ENCODE measurements at regions not wholly inside any gene's neighbourhood (a gene's known extent, or its start where the extent isn't known, plus 50 kb on each side); places are given as distances from the start of the nearest gene placed in this dataset.
A peak's percentile ranks its signal among the peaks of the same experiment; 100 is the strongest.

GRCh38 chr3:144142151-144142840 lies 170.7 kb downstream of the DIPK2A start:
- peak; percentile 60 to 85 for DNase-seq (ENCODE audit: low read depth in 2 of 2)
- Histone ChIP-seq H3K27me3 (ENCODE audit: control insufficient read depth, insufficient read depth, low read length) (no peaks in the 10 kb centered on the region), H3K9ac (ENCODE audit: insufficient read depth, low read length) (no peak overlapping the region), H4K20me1 (ENCODE audit: control insufficient read depth, extremely low read depth, insufficient read depth, low read length) (no peaks in the 10 kb centered on the region), H2AFZ (ENCODE audit: low read length) (peak overlapping the region; percentile 38), H3K36me3 (ENCODE audit: control insufficient read depth, insufficient read depth, low read length) (no peaks in the 10 kb centered on the region), H3K79me2 (ENCODE audit: control insufficient read depth, insufficient read depth, low read length) (no peaks in the 10 kb centered on the region), H3K27ac (ENCODE audit: insufficient read depth, low read length) (peak overlapping the region; percentile 6), H3K4me3 (replicated peaks in 1 of 4; ENCODE audit: control extremely low read depth in 1 of 4, insufficient read depth in 1 of 4, low read depth in 3 of 4, low read length in 4 of 4) (peak overlapping the region in 1 of 4 experiments; percentile 19), H3K4me1 (ENCODE audit: control insufficient read depth, extremely low read depth, insufficient read depth, low read length) (peaks cover 3% of the 10 kb centered on the region), H3K4me2 (ENCODE audit: extremely low read depth, insufficient read depth, low read length) (peak overlapping the region; percentile 70), H3K9me3 (ENCODE audit: control insufficient read depth, insufficient read depth, low read depth, low read length) (no peaks in the 10 kb centered on the region)
- no peak for TF ChIP-seq CTCF (conservative IDR thresholded peaks at IDR 0.05 in 1 of 2, IDR thresholded peaks at IDR 0.05 in 1 of 2; ENCODE audit: low read depth in 1 of 2, low read length in 2 of 2)
- no peak for TF ChIP-seq EZH2 (IDR thresholded peaks at IDR 0.05; ENCODE audit: low read length, missing control alignments)

DNA sequence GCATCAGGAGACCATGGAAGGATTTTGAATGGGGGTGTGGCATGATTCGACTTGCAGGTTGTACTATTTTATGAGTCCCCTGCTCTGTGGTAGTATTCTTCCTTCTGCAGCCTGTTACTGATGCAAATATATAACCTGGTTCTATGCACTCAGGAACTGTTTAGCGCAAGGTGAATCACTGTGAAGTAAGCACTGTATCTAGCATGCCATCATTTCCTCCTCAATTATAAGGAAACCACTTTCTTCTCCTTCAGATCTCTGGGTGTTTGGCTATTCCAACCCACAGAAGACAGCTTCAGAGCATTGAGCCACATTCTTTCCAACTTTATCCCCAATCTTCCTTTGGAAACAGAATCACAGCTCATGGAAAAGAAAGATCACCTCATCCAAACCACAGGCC lies 176.7 kb downstream of the DIPK2A start:
- H3K9ac ChIP-seq (ENCODE audit: insufficient read depth, low read length): no peak overlapping the region
- no peak for DNase-seq (ENCODE audit: low read depth in 2 of 2)
- H3K4me2 ChIP-seq (ENCODE audit: extremely low read depth, insufficient read depth, low read length): no peak overlapping the region
- H4K20me1 ChIP-seq (ENCODE audit: control insufficient read depth, extremely low read depth, insufficient read depth, low read length): no peaks in the 10 kb centered on the region
- no peaks in the 10 kb centered on the region for H3K36me3 ChIP-seq (ENCODE audit: control insufficient read depth, insufficient read depth, low read length)
- no peaks in the 10 kb centered on the region for H3K4me1 ChIP-seq (ENCODE audit: control insufficient read depth, extremely low read depth, insufficient read depth, low read length)
- no peak overlapping the region for H3K4me3 ChIP-seq (replicated peaks in 1 of 4; ENCODE audit: control extremely low read depth in 1 of 4, insufficient read depth in 1 of 4, low read depth in 3 of 4, low read length in 4 of 4)
- H3K9me3 ChIP-seq (ENCODE audit: control insufficient read depth, insufficient read depth, low read depth, low read length): no peaks in the 10 kb centered on the region
- no peak for TF ChIP-seq EZH2 (IDR thresholded peaks at IDR 0.05; ENCODE audit: low read length, missing control alignments)
- no peak for TF ChIP-seq CTCF (conservative IDR thresholded peaks at IDR 0.05 in 1 of 2, IDR thresholded peaks at IDR 0.05 in 1 of 2; ENCODE audit: low read depth in 1 of 2, low read length in 2 of 2)
- no peak overlapping the region for H3K27ac ChIP-seq (ENCODE audit: insufficient read depth, low read length)
- H2AFZ ChIP-seq (ENCODE audit: low read length): no peak overlapping the region
- no peaks in the 10 kb centered on the region for H3K79me2 ChIP-seq (ENCODE audit: control insufficient read depth, insufficient read depth, low read length)
- no peaks in the 10 kb centered on the region for H3K27me3 ChIP-seq (ENCODE audit: control insufficient read depth, insufficient read depth, low read length)

GRCh38 chr3:144151983-144152382 lies 180.4 kb downstream of the DIPK2A start:
- TF ChIP-seq CTCF (conservative IDR thresholded peaks at IDR 0.05 in 1 of 2, IDR thresholded peaks at IDR 0.05 in 1 of 2; ENCODE audit: low read depth in 1 of 2, low read length in 2 of 2): no peak
- TF ChIP-seq EZH2 (IDR thresholded peaks at IDR 0.05; ENCODE audit: low read length, missing control alignments): no peak
- DNase-seq (ENCODE audit: low read depth in 2 of 2): no peak

More at GRCh38 chr3:144151983-144152382, 180.4 kb downstream of the DIPK2A start:
- Histone ChIP-seq H2AFZ (ENCODE audit: low read length) (no peak overlapping the region), H3K9ac (ENCODE audit: insufficient read depth, low read length) (no peak overlapping the region), H3K36me3 (ENCODE audit: control insufficient read depth, insufficient read depth, low read length) (no peaks in the 10 kb centered on the region), H3K79me2 (ENCODE audit: control insufficient read depth, insufficient read depth, low read length) (no peaks in the 10 kb centered on the region), H4K20me1 (ENCODE audit: control insufficient read depth, extremely low read depth, insufficient read depth, low read length) (no peaks in the 10 kb centered on the region), H3K4me3 (replicated peaks in 1 of 4; ENCODE audit: control extremely low read depth in 1 of 4, insufficient read depth in 1 of 4, low read depth in 3 of 4, low read length in 4 of 4) (no peak overlapping the region), H3K27ac (ENCODE audit: insufficient read depth, low read length) (no peak overlapping the region), H3K4me1 (ENCODE audit: control insufficient read depth, extremely low read depth, insufficient read depth, low read length) (no peaks in the 10 kb centered on the region), H3K9me3 (ENCODE audit: control insufficient read depth, insufficient read depth, low read depth, low read length) (no peaks in the 10 kb centered on the region), H3K27me3 (ENCODE audit: control insufficient read depth, insufficient read depth, low read length) (no peaks in the 10 kb centered on the region), H3K4me2 (ENCODE audit: extremely low read depth, insufficient read depth, low read length) (no peak overlapping the region)
